AG04450 (cell line): ENCODE measurements at regions not wholly inside any gene's neighbourhood (a gene's known extent, or its start where the extent isn't known, plus 50 kb on each side); places are given as distances from the start of the nearest gene placed in this dataset.

Experiments
- CTCF ChIA-PET: fragments of 300-600, 350-600 bp; formaldehyde crosslinking; extraction: SDS; loops from one replicate; lab custom pipeline; 2022; ENCODE audit warnings: antibody characterized with exemption, inconsistent platforms; lab: Charles Lee
- POLR2A ChIA-PET: fragments of 350-600 bp; formaldehyde crosslinking; extraction: SDS; loops from one replicate; lab custom pipeline; 2021; ENCODE audit warnings: antibody characterized with exemption, inconsistent platforms; lab: Yijun Ruan, JAX
- DNase-seq: peaks from one replicate; pipeline ENCODE4 v3.0.0-alpha.2; 2011; ENCODE audit warnings: low read depth, low spot score
- H3K27ac ChIP-seq: one replicate; pipeline ENCODE4 v1.5.1; 2012; ENCODE audit warnings: low read depth, low read length, control low read depth
- H3K27me3 ChIP-seq: one replicate; pipeline ENCODE4 v1.6.0; 2012; ENCODE audit warnings: low read length; ENCODE audit not compliant: control insufficient read depth, insufficient read depth
- H3K4me3 ChIP-seq: 2 replicates; pipeline ENCODE4 v1.5.1; 2011; ENCODE audit warnings: mild to moderate bottlenecking, low read depth, low read length, control low read depth
- H3K9me3 ChIP-seq: 2 replicates; pipeline ENCODE4 v1.5.1; 2012; ENCODE audit warnings: low read length; ENCODE audit not compliant: control insufficient read depth, insufficient read depth
- TF ChIP-seq, protein P1 (sequence below): IDR thresholded peaks from 2 replicates; pipeline ENCODE4 v1.5.1; 2011; ENCODE audit warnings: low read depth, low read length, control low read depth, inconsistent platforms

DNA sequence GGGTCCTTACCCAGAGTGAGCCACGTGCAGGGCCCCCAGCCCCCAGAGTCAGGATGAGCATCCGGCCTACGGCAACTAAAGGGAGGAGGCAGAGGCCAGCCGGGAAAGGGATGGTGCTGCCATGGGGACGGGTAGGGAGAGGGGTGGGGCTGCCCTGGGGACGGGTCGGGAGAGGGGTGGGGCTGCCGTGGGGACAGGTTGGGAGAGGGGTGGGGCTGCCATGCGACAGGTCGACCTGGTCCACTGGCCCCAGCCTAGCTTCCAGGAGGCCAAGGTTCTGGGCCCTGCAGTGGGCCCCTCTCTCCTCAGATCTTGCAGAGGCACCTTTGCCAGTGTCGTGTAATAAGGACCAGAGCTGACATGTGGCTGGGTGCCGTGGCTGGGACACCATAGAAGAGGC lies 187.7 kb downstream of the BRD1 start:
- no peak for DNase-seq
- POLR2A ChIA-PET: no interaction called here
- Histone ChIP-seq H3K27me3 (no peaks in the 10 kb centered on the region), H3K9me3 (peaks cover 87% of the 10 kb centered on the region), H3K27ac (no peak overlapping the region), H3K4me3 (no peak overlapping the region)
- TF ChIP-seq, protein P1, sequence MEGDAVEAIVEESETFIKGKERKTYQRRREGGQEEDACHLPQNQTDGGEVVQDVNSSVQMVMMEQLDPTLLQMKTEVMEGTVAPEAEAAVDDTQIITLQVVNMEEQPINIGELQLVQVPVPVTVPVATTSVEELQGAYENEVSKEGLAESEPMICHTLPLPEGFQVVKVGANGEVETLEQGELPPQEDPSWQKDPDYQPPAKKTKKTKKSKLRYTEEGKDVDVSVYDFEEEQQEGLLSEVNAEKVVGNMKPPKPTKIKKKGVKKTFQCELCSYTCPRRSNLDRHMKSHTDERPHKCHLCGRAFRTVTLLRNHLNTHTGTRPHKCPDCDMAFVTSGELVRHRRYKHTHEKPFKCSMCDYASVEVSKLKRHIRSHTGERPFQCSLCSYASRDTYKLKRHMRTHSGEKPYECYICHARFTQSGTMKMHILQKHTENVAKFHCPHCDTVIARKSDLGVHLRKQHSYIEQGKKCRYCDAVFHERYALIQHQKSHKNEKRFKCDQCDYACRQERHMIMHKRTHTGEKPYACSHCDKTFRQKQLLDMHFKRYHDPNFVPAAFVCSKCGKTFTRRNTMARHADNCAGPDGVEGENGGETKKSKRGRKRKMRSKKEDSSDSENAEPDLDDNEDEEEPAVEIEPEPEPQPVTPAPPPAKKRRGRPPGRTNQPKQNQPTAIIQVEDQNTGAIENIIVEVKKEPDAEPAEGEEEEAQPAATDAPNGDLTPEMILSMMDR: no peak
- CTCF ChIA-PET: no interaction called here

DNA sequence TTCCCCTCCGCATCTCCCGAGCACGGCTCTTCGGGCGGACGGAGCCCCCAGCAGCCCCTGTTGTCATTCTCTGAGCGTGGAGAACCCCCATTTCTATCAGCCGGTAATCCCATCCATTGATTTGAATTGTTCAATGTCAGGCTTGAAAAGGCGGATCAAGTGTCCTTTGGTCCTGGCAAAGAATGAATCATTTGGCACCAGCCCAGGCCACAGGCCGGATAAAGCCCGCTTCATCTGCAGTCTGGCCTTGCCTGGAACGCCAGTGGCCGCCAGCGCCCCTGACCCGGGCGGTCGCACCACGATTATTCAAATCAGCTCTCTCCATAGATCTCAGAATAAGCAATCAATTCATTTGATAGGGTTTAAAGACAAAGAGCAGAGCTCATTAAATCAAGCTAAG lies 188.9 kb downstream of the BRD1 start:
- Histone ChIP-seq H3K4me3 (no peak overlapping the region), H3K27ac (no peak overlapping the region), H3K9me3 (peaks cover 87% of the 10 kb centered on the region), H3K27me3 (no peaks in the 10 kb centered on the region)
- no peak for DNase-seq
- ChIA-PET POLR2A (no interaction called here), CTCF (no interaction called here)
- TF ChIP-seq, protein P1: no peak

DNA sequence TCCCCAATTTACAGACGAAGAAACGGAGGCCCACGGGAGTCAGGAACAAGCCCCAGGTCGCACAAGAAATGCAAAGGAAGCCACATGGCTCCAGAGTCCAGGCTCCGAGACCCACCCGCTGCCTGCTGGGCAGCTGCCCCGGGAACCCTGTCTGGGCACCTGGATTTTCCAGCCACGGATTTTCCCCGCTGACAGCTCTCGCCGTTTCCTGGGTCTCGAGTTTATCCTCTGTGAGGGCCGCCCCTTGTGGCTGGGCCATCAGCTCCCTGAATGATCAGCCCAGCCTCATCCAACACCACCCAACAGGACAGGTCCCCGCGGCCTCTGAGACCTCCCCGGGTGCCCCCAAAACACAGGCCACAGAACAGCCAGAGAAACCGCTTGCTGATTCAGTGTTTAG lies 189.7 kb downstream of the BRD1 start:
- Histone ChIP-seq H3K9me3 (peaks cover 79% of the 10 kb centered on the region), H3K27me3 (no peaks in the 10 kb centered on the region), H3K4me3 (no peak overlapping the region), H3K27ac (no peak overlapping the region)
- TF ChIP-seq, protein P1: no peak
- ChIA-PET CTCF (no interaction called here), POLR2A (no interaction called here)
- DNase-seq: no peak

DNA sequence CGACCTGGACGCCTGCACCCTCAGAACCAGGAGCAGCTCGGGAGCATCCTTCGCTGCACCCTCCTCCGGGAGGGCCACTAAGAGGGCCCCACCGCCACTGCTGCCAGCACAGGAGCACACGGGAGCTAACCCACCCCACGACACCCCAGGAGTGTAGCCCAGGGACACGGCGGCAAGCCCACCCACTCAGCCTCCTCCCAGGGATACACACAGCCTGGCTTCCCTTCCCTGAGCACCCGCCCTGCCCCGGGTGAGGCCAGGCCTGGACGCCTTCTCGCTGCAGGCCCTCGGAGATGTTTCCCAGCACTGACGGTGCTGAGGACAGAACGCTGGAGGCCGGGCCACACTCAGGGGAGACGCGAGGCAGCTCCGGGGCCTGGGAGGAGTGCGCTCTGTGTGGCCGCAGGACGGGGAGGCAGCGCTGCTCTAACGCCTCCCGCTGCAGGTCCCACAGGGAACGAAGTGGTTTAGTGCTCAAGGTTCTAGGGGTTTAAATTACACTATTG lies 190.4 kb downstream of the BRD1 start:
- H3K9me3 ChIP-seq: peaks cover 76% of the 10 kb centered on the region
- H3K4me3 ChIP-seq: no peak overlapping the region
- no peak for DNase-seq
- H3K27me3 ChIP-seq: no peaks in the 10 kb centered on the region
- ChIA-PET POLR2A (no interaction called here), CTCF (no interaction called here)
- H3K27ac ChIP-seq: no peak overlapping the region
- TF ChIP-seq, protein P1: no peak

DNA sequence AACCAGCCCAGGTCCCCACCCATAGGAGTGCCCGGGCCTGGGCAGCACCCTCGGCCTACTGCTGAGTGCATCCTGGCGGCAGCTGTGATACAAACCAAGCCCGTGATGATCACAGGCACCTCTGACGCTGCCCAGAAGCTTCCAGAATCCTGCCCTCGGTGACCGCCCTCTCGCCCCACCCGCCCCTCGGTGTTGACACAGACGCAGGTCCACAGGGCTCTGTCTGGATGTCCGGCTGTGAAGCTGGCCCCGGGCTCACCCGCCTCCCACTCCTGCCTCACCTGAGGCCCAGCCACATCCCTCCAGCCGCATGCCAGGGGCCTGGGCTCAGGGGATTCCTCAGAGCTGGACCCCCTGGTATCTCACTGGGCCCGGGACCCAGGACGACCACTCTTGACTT lies 191.0 kb downstream of the BRD1 start:
- TF ChIP-seq, protein P1: no peak
- no peak for DNase-seq
- no peak overlapping the region for H3K4me3 ChIP-seq
- ChIA-PET POLR2A (no interaction called here), CTCF (no interaction called here)
- H3K27me3 ChIP-seq: no peaks in the 10 kb centered on the region
- peaks cover 76% of the 10 kb centered on the region for H3K9me3 ChIP-seq
- no peak overlapping the region for H3K27ac ChIP-seq
